ENCODE measurements at regions not wholly inside any gene's neighbourhood (a gene's known extent, or its start where the extent isn't known, plus 50 kb on each side); places are given as distances from the start of the nearest gene placed in this dataset.

DNA sequence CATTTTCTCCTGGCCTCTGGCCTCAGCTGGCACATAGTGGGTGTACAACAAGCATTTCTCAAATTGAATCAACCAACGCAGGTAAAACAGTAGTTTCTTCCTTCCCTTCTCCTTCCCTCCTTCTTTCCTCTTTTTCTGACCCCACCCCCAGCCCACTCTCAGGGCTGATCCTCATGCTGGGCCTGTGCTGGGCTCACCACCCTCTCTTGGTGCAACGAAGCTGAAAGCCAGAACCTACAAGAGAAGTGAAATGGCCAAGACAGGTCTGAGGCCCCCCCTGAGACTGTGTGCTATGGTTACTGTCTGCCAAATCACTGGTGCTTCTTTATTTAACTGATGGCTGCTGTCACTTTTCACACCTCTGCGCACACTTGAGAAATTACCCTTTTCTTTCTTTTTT lies 53.0 kb upstream of the BOD1 start:
- Histone ChIP-seq H3K18ac (ENCODE audit: low read depth, low read length) (no peak overlapping the region), H3K27ac (ENCODE audit: insufficient read depth, low read length) (no peak overlapping the region), H2AK5ac (ENCODE audit: low read depth, low read length) (no peak overlapping the region), H2BK20ac (ENCODE audit: low read depth, low read length) (no peak overlapping the region), H2BK15ac (ENCODE audit: low read depth, low read length) (no peak overlapping the region), H3K4me3 (ENCODE audit: insufficient read depth, low read depth, low read length) (no peak overlapping the region), H2BK120ac (ENCODE audit: low read depth, low read length) (no peak overlapping the region), H4K91ac (ENCODE audit: insufficient read depth, low read depth, low read length) (no peak overlapping the region), H3K4me1 (ENCODE audit: control insufficient read depth, insufficient read depth, low read length) (no peaks in the 10 kb centered on the region), H3K23ac (ENCODE audit: low read depth, low read length) (no peak overlapping the region), H2AK9ac (replicated peaks; ENCODE audit: low read depth, low read length, poor library complexity) (no peak overlapping the region), H2AFZ (replicated peaks; ENCODE audit: low read length, poor library complexity) (no peak overlapping the region), H4K5ac (ENCODE audit: low read depth, low read length) (no peak overlapping the region), H3K4me2 (ENCODE audit: low read depth, low read length) (no peak overlapping the region), H3K56ac (ENCODE audit: extremely low read depth, insufficient read depth, low read length) (no peak overlapping the region), H2BK5ac (ENCODE audit: low read depth, low read length, poor library complexity, severe bottlenecking) (no peak overlapping the region), H3K9me1 (ENCODE audit: insufficient read depth, low read length) (no peaks in the 10 kb centered on the region), H3K36me3 (ENCODE audit: control insufficient read depth, insufficient read depth, low read length) (no peaks in the 10 kb centered on the region), H4K8ac (ENCODE audit: low read depth in 2 of 2, low read length in 2 of 2) (no peak overlapping the region), H3K9ac (ENCODE audit: low read depth, low read length) (no peak overlapping the region), H3K79me1 (ENCODE audit: low read depth in 1 of 2, low read length in 2 of 2) (no peaks in the 10 kb centered on the region), H4K20me1 (ENCODE audit: insufficient read depth, low read length) (no peaks in the 10 kb centered on the region), H3K27me3 (ENCODE audit: control insufficient read depth, insufficient read depth, low read length) (peaks cover 27% of the 10 kb centered on the region), H3K4ac (ENCODE audit: low read depth, low read length) (no peak overlapping the region), H3K14ac (replicated peaks; ENCODE audit: low read depth, low read length) (no peak overlapping the region), H3K9me3 (ENCODE audit: control insufficient read depth, insufficient read depth, low read length) (0 out of 2 replicates have a peak, but pooled peaks cover 4% of the 10 kb centered on the region)
- ATAC-seq (ENCODE audit: low read depth) (no peak), DNase-seq (no peak)
- ChIA-PET POLR2A (ENCODE audit: unreplicated experiment) (no interaction called here), CTCF (interaction anchor here (0.6 to 1.3 kb wide), 3 partner anchors 13 to 76 kb away, joined by 3 to 4 read pairs (median 3); no protein-coding TSS in a partner anchor)
- TF ChIP-seq RAD21 (IDR thresholded peaks at IDR 0.05; ENCODE audit: low read length) (no peak), SMC3 (IDR thresholded peaks at IDR 0.05; ENCODE audit: low read depth, low read length) (no peak), RCOR1 (IDR thresholded peaks at IDR 0.05; ENCODE audit: insufficient replicate concordance, low read length) (no peak)
- TF ChIP-seq, protein P1, sequence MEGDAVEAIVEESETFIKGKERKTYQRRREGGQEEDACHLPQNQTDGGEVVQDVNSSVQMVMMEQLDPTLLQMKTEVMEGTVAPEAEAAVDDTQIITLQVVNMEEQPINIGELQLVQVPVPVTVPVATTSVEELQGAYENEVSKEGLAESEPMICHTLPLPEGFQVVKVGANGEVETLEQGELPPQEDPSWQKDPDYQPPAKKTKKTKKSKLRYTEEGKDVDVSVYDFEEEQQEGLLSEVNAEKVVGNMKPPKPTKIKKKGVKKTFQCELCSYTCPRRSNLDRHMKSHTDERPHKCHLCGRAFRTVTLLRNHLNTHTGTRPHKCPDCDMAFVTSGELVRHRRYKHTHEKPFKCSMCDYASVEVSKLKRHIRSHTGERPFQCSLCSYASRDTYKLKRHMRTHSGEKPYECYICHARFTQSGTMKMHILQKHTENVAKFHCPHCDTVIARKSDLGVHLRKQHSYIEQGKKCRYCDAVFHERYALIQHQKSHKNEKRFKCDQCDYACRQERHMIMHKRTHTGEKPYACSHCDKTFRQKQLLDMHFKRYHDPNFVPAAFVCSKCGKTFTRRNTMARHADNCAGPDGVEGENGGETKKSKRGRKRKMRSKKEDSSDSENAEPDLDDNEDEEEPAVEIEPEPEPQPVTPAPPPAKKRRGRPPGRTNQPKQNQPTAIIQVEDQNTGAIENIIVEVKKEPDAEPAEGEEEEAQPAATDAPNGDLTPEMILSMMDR (conservative IDR thresholded peaks at IDR 0.05; ENCODE audit: low read depth, low read length): no peak
- TF ChIP-seq, protein P2, sequence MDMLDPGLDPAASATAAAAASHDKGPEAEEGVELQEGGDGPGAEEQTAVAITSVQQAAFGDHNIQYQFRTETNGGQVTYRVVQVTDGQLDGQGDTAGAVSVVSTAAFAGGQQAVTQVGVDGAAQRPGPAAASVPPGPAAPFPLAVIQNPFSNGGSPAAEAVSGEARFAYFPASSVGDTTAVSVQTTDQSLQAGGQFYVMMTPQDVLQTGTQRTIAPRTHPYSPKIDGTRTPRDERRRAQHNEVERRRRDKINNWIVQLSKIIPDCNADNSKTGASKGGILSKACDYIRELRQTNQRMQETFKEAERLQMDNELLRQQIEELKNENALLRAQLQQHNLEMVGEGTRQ (IDR thresholded peaks at IDR 0.05; ENCODE audit: low read depth, low read length): no peak
- in situ Hi-C loops (cut with MboI; ENCODE audit: low sequenced_read_pairs) (no loop called here), dilution Hi-C loops (cut with HindIII; ENCODE audit: low sequenced_read_pairs, unreplicated experiment) (no loop called here), intact Hi-C loops (cut with micrococcal nuclease) (no loop called here)
- no TSS peak for BruUV-seq (replicated peaks)
- WGBS, 2 experiments (ENCODE audit: extremely low coverage in 2 of 2, insufficient read length in 1 of 2): 75% methylated on average over 2 of the region's 3 CpGs; no CpG with 5 or more reads in 1 of the 2 experiments
